GM12873 (cell line): ENCODE measurements at regions not wholly inside any gene's neighbourhood (a gene's known extent, or its start where the extent isn't known, plus 50 kb on each side); places are given as distances from the start of the nearest gene placed in this dataset.

ENCODE experiments used
- CTCF ChIP-seq: IDR thresholded peaks from 2 replicates; pipeline ENCODE4 v1.5.1; 2012; ENCODE audit warnings: low read depth, mild to moderate bottlenecking, moderate library complexity, low read length, control low read depth; ENCODE audit not compliant: insufficient read depth; ENCODE audit errors: missing control alignments

GRCh38 chr3:159039286-159039685 is 237.4 kb downstream of the MFSD1 start:
- TF ChIP-seq CTCF = no peak

- TF ChIP-seq CTCF = no peak
These were observed 243.5 kb downstream of the MFSD1 start for GRCh38 chr3:159045279-159045885.

GRCh38 chr3:159047361-159047760 is 245.5 kb downstream of the MFSD1 start:
- no peak for TF ChIP-seq CTCF

- no peak for TF ChIP-seq CTCF
These were observed 255.8 kb downstream of the MFSD1 start for GRCh38 chr3:159057621-159058020.

- no peak for TF ChIP-seq CTCF
These were observed 257.0 kb downstream of the MFSD1 start for GRCh38 chr3:159058859-159059258.

- TF ChIP-seq CTCF = no peak
These were observed 257.5 kb downstream of the MFSD1 start for GRCh38 chr3:159059395-159059794.

- no peak for TF ChIP-seq CTCF
These were observed 261.0 kb downstream of the MFSD1 start for GRCh38 chr3:159062734-159063410.
